GM12891 (cell line): ENCODE measurements at regions not wholly inside any gene's neighbourhood (a gene's known extent, or its start where the extent isn't known, plus 50 kb on each side); places are given as distances from the start of the nearest gene placed in this dataset.

ENCODE experiments used
- DNase-seq: peaks from one replicate; pipeline ENCODE4 v3.0.0; 2011; ENCODE audit warnings: low spot score; ENCODE audit not compliant: insufficient read length
- FAIRE-seq: peaks from 2 replicates; lab custom pipeline; 2011; peaks lifted over from hg19 to GRCh38; lab: Jason Lieb, UNC
- PAX5 ChIP-seq: IDR thresholded peaks from 2 replicates; pipeline ENCODE4 v1.6.1; 2011; ENCODE audit warnings: low read length, moderate library complexity, mild to moderate bottlenecking; ENCODE audit not compliant: insufficient read depth, severe bottlenecking
- POLR2A ChIP-seq: IDR thresholded peaks from 2 replicates; pipeline ENCODE4 v1.6.1; 2011; ENCODE audit warnings: low read depth, low read length, control low read depth
- POLR2AphosphoS5 ChIP-seq: IDR thresholded peaks from 2 replicates; pipeline ENCODE4 v1.6.1; 2011; ENCODE audit warnings: low read depth, low read length, control low read depth
- POU2F2 ChIP-seq: IDR thresholded peaks from 2 replicates; pipeline ENCODE4 v1.6.1; 2011; ENCODE audit warnings: low read depth, mild to moderate bottlenecking, control low read depth, low read length, moderate library complexity
- SPI1 ChIP-seq: IDR thresholded peaks from 2 replicates; pipeline ENCODE4 v1.6.1; 2011; ENCODE audit warnings: low read depth, low read length, control low read depth
- TAF1 ChIP-seq: IDR thresholded peaks from 2 replicates; pipeline ENCODE4 v1.6.1; 2011; ENCODE audit warnings: low read depth, low read length, control low read depth

GRCh38 chr12:56839489-56839848 is 76.3 kb downstream of the HSD17B6 start:
- DNase-seq (no peak), FAIRE-seq (no peak)
- TF ChIP-seq SPI1 (no peak), TAF1 (no peak), POLR2AphosphoS5 (no peak), POLR2A (no peak), POU2F2 (no peak), PAX5 (no peak)

GRCh38 chr12:56838621-56839488 is 75.7 kb downstream of the HSD17B6 start:
- no peak for FAIRE-seq

More at GRCh38 chr12:56838621-56839488, 75.7 kb downstream of the HSD17B6 start:
- TF ChIP-seq POLR2AphosphoS5 (no peak), POU2F2 (no peak), SPI1 (no peak), PAX5 (no peak), TAF1 (no peak), POLR2A (no peak)
- no peak for DNase-seq
